ENCODE measurements at regions not wholly inside any gene's neighbourhood (a gene's known extent, or its start where the extent isn't known, plus 50 kb on each side); places are given as distances from the start of the nearest gene placed in this dataset.

GRCh38 chr4:10879411-10880110 lies 195.0 kb upstream of the CLNK start:
- Histone ChIP-seq H3K27me3 (ENCODE audit: insufficient read depth, insufficient read length) (no peaks in the 10 kb centered on the region), H3K36me3 (ENCODE audit: insufficient read depth, insufficient read length, low read length) (no peaks in the 10 kb centered on the region), H3K4me1 (ENCODE audit: insufficient read depth, insufficient read length) (no peaks in the 10 kb centered on the region), H3K9ac (ENCODE audit: insufficient read length, low read depth) (no peak overlapping the region), H3K4me3 (ENCODE audit: insufficient read length, low read depth) (no peak overlapping the region), H3K9me3 (ENCODE audit: insufficient read depth, low read length) (no peaks in the 10 kb centered on the region)
- DNase-seq (ENCODE audit: low read depth, low spot score) = no peak
- TF ChIP-seq ZNF274 (IDR thresholded peaks at IDR 0.05; ENCODE audit: low read depth, low read length) (no peak), YY1 (IDR thresholded peaks at IDR 0.05; ENCODE audit: insufficient read depth, insufficient read length) (no peak), SUZ12 (IDR thresholded peaks at IDR 0.05; ENCODE audit: extremely low read depth, insufficient read depth, insufficient read length) (no peak)

- no peaks in the 10 kb centered on the region for H3K9me3 ChIP-seq (ENCODE audit: insufficient read depth, low read length)
Observed at GRCh38 chr4:10878861-10879260, 194.3 kb upstream of the CLNK start.

GRCh38 chr4:10877076-10877475 lies 192.5 kb upstream of the CLNK start:
- Histone ChIP-seq H3K4me3 (ENCODE audit: insufficient read length, low read depth) (no peak overlapping the region), H3K36me3 (ENCODE audit: insufficient read depth, insufficient read length, low read length) (no peaks in the 10 kb centered on the region), H3K9ac (ENCODE audit: insufficient read length, low read depth) (no peak overlapping the region), H3K4me1 (ENCODE audit: insufficient read depth, insufficient read length) (no peaks in the 10 kb centered on the region), H3K27me3 (ENCODE audit: insufficient read depth, insufficient read length) (no peaks in the 10 kb centered on the region), H3K9me3 (ENCODE audit: insufficient read depth, low read length) (no peaks in the 10 kb centered on the region)
- TF ChIP-seq SUZ12 (IDR thresholded peaks at IDR 0.05; ENCODE audit: extremely low read depth, insufficient read depth, insufficient read length) (no peak), ZNF274 (IDR thresholded peaks at IDR 0.05; ENCODE audit: low read depth, low read length) (no peak), YY1 (IDR thresholded peaks at IDR 0.05; ENCODE audit: insufficient read depth, insufficient read length) (no peak)
- DNase-seq (ENCODE audit: low read depth, low spot score) = no peak

More at GRCh38 chr4:10878861-10879260, 194.3 kb upstream of the CLNK start:
- Histone ChIP-seq H3K36me3 (ENCODE audit: insufficient read depth, insufficient read length, low read length) (no peaks in the 10 kb centered on the region), H3K4me1 (ENCODE audit: insufficient read depth, insufficient read length) (no peaks in the 10 kb centered on the region), H3K9ac (ENCODE audit: insufficient read length, low read depth) (no peak overlapping the region), H3K4me3 (ENCODE audit: insufficient read length, low read depth) (no peak overlapping the region), H3K27me3 (ENCODE audit: insufficient read depth, insufficient read length) (no peaks in the 10 kb centered on the region)
- no peak for DNase-seq (ENCODE audit: low read depth, low spot score)
- TF ChIP-seq YY1 (IDR thresholded peaks at IDR 0.05; ENCODE audit: insufficient read depth, insufficient read length) (no peak), ZNF274 (IDR thresholded peaks at IDR 0.05; ENCODE audit: low read depth, low read length) (no peak), SUZ12 (IDR thresholded peaks at IDR 0.05; ENCODE audit: extremely low read depth, insufficient read depth, insufficient read length) (no peak)

GRCh38 chr4:10875144-10875799 lies 190.7 kb upstream of the CLNK start:
- Histone ChIP-seq H3K36me3 (ENCODE audit: insufficient read depth, insufficient read length, low read length) (no peaks in the 10 kb centered on the region), H3K4me1 (ENCODE audit: insufficient read depth, insufficient read length) (no peaks in the 10 kb centered on the region), H3K4me3 (ENCODE audit: insufficient read length, low read depth) (no peak overlapping the region), H3K9me3 (ENCODE audit: insufficient read depth, low read length) (no peaks in the 10 kb centered on the region), H3K27me3 (ENCODE audit: insufficient read depth, insufficient read length) (no peaks in the 10 kb centered on the region), H3K9ac (ENCODE audit: insufficient read length, low read depth) (no peak overlapping the region)
- DNase-seq (ENCODE audit: low read depth, low spot score) = no peak
- TF ChIP-seq ZNF274 (IDR thresholded peaks at IDR 0.05; ENCODE audit: low read depth, low read length) (no peak), YY1 (IDR thresholded peaks at IDR 0.05; ENCODE audit: insufficient read depth, insufficient read length) (no peak), SUZ12 (IDR thresholded peaks at IDR 0.05; ENCODE audit: extremely low read depth, insufficient read depth, insufficient read length) (no peak)

- no peak for DNase-seq (ENCODE audit: low read depth, low spot score)
- H3K36me3 ChIP-seq (ENCODE audit: insufficient read depth, insufficient read length, low read length) = no peaks in the 10 kb centered on the region
- no peak overlapping the region for H3K9ac ChIP-seq (ENCODE audit: insufficient read length, low read depth)
- H3K27me3 ChIP-seq (ENCODE audit: insufficient read depth, insufficient read length) = peaks cover 2% of the 10 kb centered on the region
- H3K4me1 ChIP-seq (ENCODE audit: insufficient read depth, insufficient read length) = no peaks in the 10 kb centered on the region
- H3K4me3 ChIP-seq (ENCODE audit: insufficient read length, low read depth) = no peak overlapping the region
- TF ChIP-seq YY1 (IDR thresholded peaks at IDR 0.05; ENCODE audit: insufficient read depth, insufficient read length) = no peak
- no peak for TF ChIP-seq SUZ12 (IDR thresholded peaks at IDR 0.05; ENCODE audit: extremely low read depth, insufficient read depth, insufficient read length)
- TF ChIP-seq ZNF274 (IDR thresholded peaks at IDR 0.05; ENCODE audit: low read depth, low read length) = no peak
- H3K9me3 ChIP-seq (ENCODE audit: insufficient read depth, low read length) = no peaks in the 10 kb centered on the region
Observed at GRCh38 chr4:10873809-10874208, 189.2 kb upstream of the CLNK start.

- TF ChIP-seq ZNF274 (IDR thresholded peaks at IDR 0.05; ENCODE audit: low read depth, low read length) = no peak
- TF ChIP-seq YY1 (IDR thresholded peaks at IDR 0.05; ENCODE audit: insufficient read depth, insufficient read length) = no peak
- no peak for TF ChIP-seq SUZ12 (IDR thresholded peaks at IDR 0.05; ENCODE audit: extremely low read depth, insufficient read depth, insufficient read length)
- no peak overlapping the region for H3K9ac ChIP-seq (ENCODE audit: insufficient read length, low read depth)
- H3K4me1 ChIP-seq (ENCODE audit: insufficient read depth, insufficient read length) = no peaks in the 10 kb centered on the region
Observed at GRCh38 chr4:10872833-10873517, 188.4 kb upstream of the CLNK start.

GRCh38 chr4:10866666-10867065 lies 182.1 kb upstream of the CLNK start:
- TF ChIP-seq SUZ12 (IDR thresholded peaks at IDR 0.05; ENCODE audit: extremely low read depth, insufficient read depth, insufficient read length) = no peak
- TF ChIP-seq ZNF274 (IDR thresholded peaks at IDR 0.05; ENCODE audit: low read depth, low read length) = no peak
- H3K4me3 ChIP-seq (ENCODE audit: insufficient read length, low read depth) = no peak overlapping the region
- H3K36me3 ChIP-seq (ENCODE audit: insufficient read depth, insufficient read length, low read length) = no peaks in the 10 kb centered on the region
- H3K27me3 ChIP-seq (ENCODE audit: insufficient read depth, insufficient read length) = peaks cover 2% of the 10 kb centered on the region
- H3K4me1 ChIP-seq (ENCODE audit: insufficient read depth, insufficient read length) = no peaks in the 10 kb centered on the region
- H3K9ac ChIP-seq (ENCODE audit: insufficient read length, low read depth) = no peak overlapping the region
- no peak for DNase-seq (ENCODE audit: low read depth, low spot score)
- peaks cover 5% of the 10 kb centered on the region; the same call in 1 of the 2 replicates for H3K9me3 ChIP-seq (ENCODE audit: insufficient read depth, low read length)

More at GRCh38 chr4:10872833-10873517, 188.4 kb upstream of the CLNK start:
- H3K27me3 ChIP-seq (ENCODE audit: insufficient read depth, insufficient read length) = peaks cover 2% of the 10 kb centered on the region
- no peak for DNase-seq (ENCODE audit: low read depth, low spot score)
- no peak overlapping the region for H3K4me3 ChIP-seq (ENCODE audit: insufficient read length, low read depth)
- H3K36me3 ChIP-seq (ENCODE audit: insufficient read depth, insufficient read length, low read length) = no peaks in the 10 kb centered on the region
- H3K9me3 ChIP-seq (ENCODE audit: insufficient read depth, low read length) = peaks cover under 1% of the 10 kb centered on the region; the same call in 1 of the 2 replicates

Data from NT2/D1 (cell line).